Neuronal stem cell (in vitro differentiated cells): ENCODE measurements at regions not wholly inside any gene's neighbourhood (a gene's known extent, or its start where the extent isn't known, plus 50 kb on each side); places are given as distances from the start of the nearest gene placed in this dataset.
A peak's percentile ranks its signal among the peaks of the same experiment; 100 is the strongest.

Experiments
- DNase-seq: peaks from one replicate; pipeline ENCODE4 v3.0.0-alpha.2; 2013; ENCODE audit warnings: low spot score
- H2AFZ ChIP-seq: one replicate; pipeline ENCODE4 v1.6.1; 2013; ENCODE audit warnings: mild to moderate bottlenecking, low read length, inconsistent platforms
- H2AK5ac ChIP-seq: 2 replicates; pipeline ENCODE4 v1.6.1; 2013; ENCODE audit warnings: low read depth, mild to moderate bottlenecking, inconsistent platforms, low read length, moderate library complexity, mixed read lengths
- H2BK120ac ChIP-seq: 2 replicates; pipeline ENCODE4 v1.6.1; 2013; ENCODE audit warnings: low read depth, mild to moderate bottlenecking, inconsistent platforms, low read length, moderate library complexity, mixed read lengths
- H2BK12ac ChIP-seq: one replicate; pipeline ENCODE4 v1.6.1; 2013; ENCODE audit warnings: low read length, inconsistent platforms
- H2BK15ac ChIP-seq: 2 replicates; pipeline ENCODE4 v1.6.1; 2013; ENCODE audit warnings: mild to moderate bottlenecking, low read length, inconsistent platforms, mixed read lengths
- H2BK5ac ChIP-seq: one replicate; pipeline ENCODE4 v1.6.1; 2013; ENCODE audit warnings: inconsistent platforms, mild to moderate bottlenecking, low read length, moderate library complexity
- H3K14ac ChIP-seq: one replicate; pipeline ENCODE4 v1.6.1; 2013; ENCODE audit warnings: low read length, inconsistent platforms
- H3K18ac ChIP-seq: 2 replicates; pipeline ENCODE4 v1.6.1; 2013; ENCODE audit warnings: low read length, inconsistent platforms
- H3K23ac ChIP-seq: 2 replicates; pipeline ENCODE4 v1.6.1; 2013; ENCODE audit warnings: low read depth, mild to moderate bottlenecking, mixed read lengths, low read length, inconsistent platforms; ENCODE audit not compliant: poor library complexity
- H3K27ac ChIP-seq: replicated peaks from 3 replicates; pipeline ENCODE4 v1.5.1; 2013; ENCODE audit warnings: low read length, inconsistent platforms
- H3K27me3 ChIP-seq, 3 experiments: 2 replicates each; pipeline ENCODE4 v1.6.1; 2013; ENCODE audit warnings: low read length in 3 of 3, mild to moderate bottlenecking in 2 of 3, inconsistent platforms in 1 of 3, low read depth in 1 of 3, mixed read lengths in 1 of 3, moderate library complexity in 1 of 3; ENCODE audit not compliant: control insufficient read depth in 3 of 3, insufficient read depth in 3 of 3
- H3K36me3 ChIP-seq, 2 donors: replicated peaks in 1 of 2; 2 replicates each; pipeline ENCODE4 v1.6.1; 2013; ENCODE audit warnings: low read length in 2 of 2; ENCODE audit not compliant: control insufficient read depth in 2 of 2, insufficient read depth in 2 of 2
- H3K4ac ChIP-seq: 2 replicates; pipeline ENCODE4 v1.6.1; 2013; ENCODE audit warnings: inconsistent platforms, mild to moderate bottlenecking, low read length, moderate library complexity
- H3K4me1 ChIP-seq, 2 donors: 1 replicate in 1 of 2; 2 replicates in 1 of 2; pipeline ENCODE4 v1.6.1; 2013; ENCODE audit warnings: low read length in 2 of 2, low read depth in 1 of 2; ENCODE audit not compliant: control insufficient read depth in 2 of 2, insufficient read depth in 1 of 2
- H3K4me2 ChIP-seq: one replicate; pipeline ENCODE4 v1.6.1; 2013; ENCODE audit warnings: mild to moderate bottlenecking, low read length, inconsistent platforms; ENCODE audit not compliant: insufficient read depth, poor library complexity, severe bottlenecking
- H3K4me3 ChIP-seq, 2 donors: 2 replicates each; pipeline ENCODE4 v1.5.1; 2013; ENCODE audit warnings: low read length in 2 of 2, mild to moderate bottlenecking in 2 of 2, inconsistent platforms in 1 of 2, moderate library complexity in 1 of 2
- H3K79me1 ChIP-seq: one replicate; pipeline ENCODE4 v1.6.1; 2013; ENCODE audit warnings: low read depth, mild to moderate bottlenecking, inconsistent platforms, low read length, moderate library complexity
- H3K9ac ChIP-seq: one replicate; pipeline ENCODE4 v1.6.1; 2013; ENCODE audit warnings: mild to moderate bottlenecking, low read depth, low read length, inconsistent platforms; ENCODE audit not compliant: poor library complexity
- H3K9me3 ChIP-seq, 2 donors: replicated peaks in 1 of 2; 2 replicates each; pipeline versions ENCODE3 to v1.6.1; 2013; ENCODE audit warnings: low read length in 2 of 2, mild to moderate bottlenecking in 2 of 2, inconsistent platforms in 1 of 2, low read depth in 1 of 2, mixed read lengths in 1 of 2, moderate library complexity in 1 of 2; ENCODE audit not compliant: control insufficient read depth in 2 of 2, insufficient read depth in 1 of 2
- H4K8ac ChIP-seq: one replicate; pipeline ENCODE4 v1.6.1; 2013; ENCODE audit warnings: low read depth, mild to moderate bottlenecking, inconsistent platforms, low read length, moderate library complexity
- H4K91ac ChIP-seq: one replicate; pipeline ENCODE4 v1.6.1; 2013; ENCODE audit warnings: low read length, low read depth, mild to moderate bottlenecking, inconsistent platforms; ENCODE audit not compliant: poor library complexity
- WGBS, 2 donors: extraction: QIAGEN DNeasy Blood & Tissue Kit; methylation state at CpG; one replicate each; pipeline ENCODE4 v1.1.7; 2013; ENCODE audit warnings: missing lambda C conversion rate in 2 of 2, mixed read lengths in 1 of 2; ENCODE audit not compliant: insufficient read length in 2 of 2, insufficient replicate concordance in 1 of 2; ENCODE audit errors: extremely low coverage in 2 of 2; 5-methylcytosine and 5-hydroxymethylcytosine counted together

DNA sequence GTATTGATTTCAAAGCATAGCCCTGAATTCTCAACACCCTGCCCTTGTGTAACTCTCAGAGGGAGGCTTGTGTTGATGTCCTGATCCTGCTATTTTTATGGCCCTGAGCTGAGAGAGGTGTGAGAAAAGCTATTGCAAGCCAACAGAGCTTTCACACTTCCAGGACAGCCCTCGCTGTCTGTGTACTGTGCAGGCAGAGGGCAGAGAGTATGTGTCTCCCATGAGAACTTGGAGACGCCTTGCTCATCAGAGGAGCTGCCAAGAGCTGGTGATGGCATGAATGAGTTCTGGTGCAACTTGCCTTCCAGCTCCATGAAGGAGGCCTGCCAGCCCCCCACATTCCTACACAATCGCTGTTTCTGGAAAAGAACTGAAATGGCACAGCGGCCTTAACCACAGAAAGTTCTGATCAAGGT is 144.1 kb upstream of the AJAP1 start:
- no CpG with 5 or more reads among the region's 4 CpGs for WGBS, 2 donors

DNA sequence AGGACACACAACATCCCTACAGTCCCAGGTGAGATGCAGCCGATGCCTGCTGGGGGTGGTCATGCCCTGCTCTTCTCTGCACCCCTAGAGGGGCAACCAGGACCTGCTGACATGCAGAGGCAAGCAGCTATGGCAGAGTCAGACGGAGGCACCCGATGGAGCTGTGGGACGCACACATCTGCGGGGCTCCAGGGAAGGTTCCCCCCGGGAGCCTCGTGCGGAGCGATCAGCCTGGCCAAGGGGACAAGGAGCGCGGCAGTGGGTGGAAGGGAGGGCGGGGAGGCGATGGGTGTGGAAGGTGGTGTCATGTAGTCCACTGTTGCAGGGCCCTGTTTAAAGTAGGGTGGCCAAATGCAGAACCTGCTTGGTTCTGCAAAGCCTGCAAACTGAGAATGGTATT is 143.0 kb upstream of the AJAP1 start:
- Histone ChIP-seq H3K4me1 (peaks cover 0 to 4% of the 10 kb centered on the region in 2 donors), H3K27me3 (no peaks in the 10 kb centered on the region), H4K8ac (peak overlapping the region; percentile 66), H3K9ac (no peak overlapping the region), H3K9me3 (no peaks in the 10 kb centered on the region), H2BK12ac (no peak overlapping the region), H3K79me1 (no peaks in the 10 kb centered on the region), H3K14ac (no peak overlapping the region), H4K91ac (no peak overlapping the region), H2BK15ac (no peak overlapping the region), H3K27ac (no peak overlapping the region), H2AK5ac (peak overlapping the region; percentile 10), H3K36me3 (no peaks in the 10 kb centered on the region), H3K18ac (no peak overlapping the region), H2AFZ (no peak overlapping the region), H3K4ac (no peak overlapping the region), H2BK5ac (no peak overlapping the region), H2BK120ac (no peak overlapping the region), H3K4me3 (no peak overlapping the region), H3K23ac (no peak overlapping the region), H3K4me2 (no peak overlapping the region)
- DNase-seq, result no peak
- no CpG with 5 or more reads among the region's 13 CpGs for WGBS, 2 donors

More for the DNA sequence above, 144.1 kb upstream of the AJAP1 start:
- peaks cover 0 to 4% of the 10 kb centered on the region in 2 donors for H3K4me1 ChIP-seq
- H2BK15ac ChIP-seq, result no peak overlapping the region
- H3K27me3 ChIP-seq, result no peaks in the 10 kb centered on the region
- H2BK5ac ChIP-seq, result no peak overlapping the region
- no peak overlapping the region for H3K27ac ChIP-seq
- H3K9ac ChIP-seq, result no peak overlapping the region
- no peak overlapping the region for H3K4me3 ChIP-seq
- no peak overlapping the region for H3K14ac ChIP-seq
- H2BK12ac ChIP-seq, result no peak overlapping the region
- H4K8ac ChIP-seq, result no peak overlapping the region
- no peak overlapping the region for H3K4me2 ChIP-seq
- DNase-seq, result no peak
- no peaks in the 10 kb centered on the region for H3K36me3 ChIP-seq
- no peak overlapping the region for H3K23ac ChIP-seq
- H3K79me1 ChIP-seq, result no peaks in the 10 kb centered on the region
- no peak overlapping the region for H3K18ac ChIP-seq
- H2BK120ac ChIP-seq, result no peak overlapping the region
- H2AK5ac ChIP-seq, result no peak overlapping the region
- no peaks in the 10 kb centered on the region for H3K9me3 ChIP-seq
- no peak overlapping the region for H4K91ac ChIP-seq
- no peak overlapping the region for H3K4ac ChIP-seq
- no peak overlapping the region for H2AFZ ChIP-seq

DNA sequence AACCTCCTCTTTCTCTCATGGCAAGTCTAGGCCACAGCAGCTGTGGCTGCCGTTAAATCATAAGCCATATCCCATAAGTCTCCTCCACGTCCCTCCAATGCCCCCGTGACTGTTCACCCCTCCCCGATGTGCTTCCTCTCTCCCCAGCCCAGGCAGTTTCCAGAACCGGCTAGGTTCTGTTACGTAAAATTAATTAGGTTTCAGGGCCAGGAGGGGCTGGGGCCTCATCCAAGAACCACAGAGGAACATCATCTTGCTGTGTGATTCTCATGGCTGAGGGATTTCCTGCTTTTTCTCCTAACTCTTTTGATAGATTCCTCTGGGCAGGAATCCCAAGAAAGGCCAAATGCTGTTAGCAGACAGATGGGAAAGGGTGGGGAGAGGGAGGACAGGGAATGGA is 141.8 kb upstream of the AJAP1 start:
- H3K4me2 ChIP-seq, result no peak overlapping the region
- no peak overlapping the region for H4K91ac ChIP-seq
- H3K14ac ChIP-seq, result no peak overlapping the region
- no peak overlapping the region for H3K4me3 ChIP-seq
- no peaks in the 10 kb centered on the region for H3K36me3 ChIP-seq
- DNase-seq, result no peak
- no peaks in the 10 kb centered on the region for H3K9me3 ChIP-seq
- no peak overlapping the region for H2AFZ ChIP-seq
- no CpG with 5 or more reads among the region's 6 CpGs for WGBS, 2 donors
- no peak overlapping the region for H2BK5ac ChIP-seq
- H4K8ac ChIP-seq, result no peak overlapping the region
- peak overlapping the region; percentile 33 for H2AK5ac ChIP-seq
- H3K4ac ChIP-seq, result no peak overlapping the region
- H3K27me3 ChIP-seq, result no peaks in the 10 kb centered on the region
- H3K23ac ChIP-seq, result no peak overlapping the region
- no peaks in the 10 kb centered on the region for H3K79me1 ChIP-seq
- H3K18ac ChIP-seq, result no peak overlapping the region
- H3K4me1 ChIP-seq, result peaks cover 0 to 4% of the 10 kb centered on the region in 2 donors
- H3K9ac ChIP-seq, result no peak overlapping the region
- H3K27ac ChIP-seq, result no peak overlapping the region
- no peak overlapping the region for H2BK120ac ChIP-seq
- no peak overlapping the region for H2BK12ac ChIP-seq
- H2BK15ac ChIP-seq, result no peak overlapping the region

DNA sequence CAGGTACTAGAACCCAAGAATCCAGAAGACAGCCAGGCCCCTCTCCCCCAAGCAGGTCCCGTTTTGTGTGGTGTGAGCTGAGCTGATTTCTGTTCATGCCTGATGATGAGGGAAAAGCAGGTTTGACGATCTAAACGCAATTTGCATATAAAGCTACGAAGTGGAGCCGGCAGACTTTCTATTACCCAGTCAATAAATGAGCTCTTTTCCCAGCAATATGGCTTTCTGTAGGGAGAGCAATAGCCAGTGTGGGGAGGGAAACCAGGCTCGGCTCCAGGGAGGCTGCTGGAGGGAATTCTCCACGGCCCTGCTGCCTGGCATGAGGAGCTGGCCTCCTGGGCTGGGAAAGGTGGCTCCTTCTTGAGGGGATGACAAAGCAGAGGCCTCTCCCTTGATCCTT is 140.7 kb upstream of the AJAP1 start:
- no CpG with 5 or more reads among the region's 7 CpGs for WGBS, 2 donors
- Histone ChIP-seq H3K23ac (no peak overlapping the region), H2AK5ac (no peak overlapping the region), H3K18ac (no peak overlapping the region), H3K4ac (no peak overlapping the region), H3K4me2 (no peak overlapping the region), H3K9ac (no peak overlapping the region), H4K8ac (no peak overlapping the region), H2AFZ (no peak overlapping the region), H3K27ac (no peak overlapping the region), H3K79me1 (no peaks in the 10 kb centered on the region), H3K4me1 (peaks cover 0 to 4% of the 10 kb centered on the region in 2 donors), H3K36me3 (no peaks in the 10 kb centered on the region), H2BK5ac (no peak overlapping the region), H2BK15ac (no peak overlapping the region), H3K27me3 (no peaks in the 10 kb centered on the region), H3K4me3 (no peak overlapping the region), H3K9me3 (no peaks in the 10 kb centered on the region), H4K91ac (no peak overlapping the region), H3K14ac (no peak overlapping the region), H2BK120ac (no peak overlapping the region), H2BK12ac (no peak overlapping the region)
- DNase-seq, result no peak
